D341Med (cell line): ENCODE measurements at regions not wholly inside any gene's neighbourhood (a gene's known extent, or its start where the extent isn't known, plus 50 kb on each side); places are given as distances from the start of the nearest gene placed in this dataset.

Experiments
- DNase-seq: peaks from one replicate; pipeline ENCODE4 v3.0.0; 2012; ENCODE audit warnings: low spot score

DNA sequence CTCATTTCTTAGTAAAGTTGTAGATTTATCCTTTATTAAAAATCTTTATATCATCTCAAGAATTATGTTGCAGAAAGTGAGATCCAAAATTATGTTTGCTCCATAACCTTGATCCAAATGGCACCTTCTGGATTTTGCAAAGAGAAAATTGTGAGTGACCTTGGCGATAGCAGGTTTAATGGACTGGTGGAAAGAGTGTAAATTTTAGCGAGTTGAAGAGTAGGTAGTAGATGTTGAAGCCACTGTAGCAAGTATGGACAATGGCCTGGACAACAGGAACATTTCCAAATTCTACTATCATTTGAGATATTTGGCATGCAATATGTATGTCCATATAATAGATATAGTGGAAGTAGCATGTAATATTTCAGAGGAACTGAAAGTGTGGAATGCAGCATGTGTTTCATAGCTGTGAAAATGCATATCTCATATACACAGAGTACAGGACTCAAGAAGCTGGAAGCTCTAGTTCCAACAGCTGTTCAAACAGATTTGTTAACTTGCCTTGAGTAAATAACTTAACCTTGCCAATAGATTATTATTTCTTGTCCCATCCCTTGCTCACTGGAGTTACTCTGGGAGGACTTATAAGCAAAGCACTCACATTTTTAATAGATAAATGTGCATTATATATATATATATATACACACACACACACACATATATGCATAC lies 152.5 kb upstream of the TLL1 start:
- no peak for DNase-seq

DNA sequence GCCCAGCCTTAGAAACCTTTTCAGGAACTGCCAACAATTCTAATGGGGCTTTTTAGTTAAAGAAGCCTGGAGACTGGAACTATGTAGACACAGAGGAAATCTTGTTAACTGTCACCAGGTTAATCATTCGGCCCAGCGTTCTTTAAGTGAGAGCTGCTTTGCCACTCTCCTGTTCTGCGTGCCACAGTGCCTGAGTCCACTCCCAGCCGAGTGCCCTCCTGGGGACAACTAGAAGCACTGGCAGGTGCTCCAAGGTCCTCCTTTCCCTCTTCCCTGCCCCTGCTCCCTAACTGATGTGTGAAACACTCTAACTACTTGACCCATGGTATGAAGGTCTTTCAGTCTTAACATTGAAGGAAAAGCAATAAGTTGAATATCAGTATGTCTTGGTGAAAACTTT lies 151.2 kb upstream of the TLL1 start:
- DNase-seq = no peak

DNA sequence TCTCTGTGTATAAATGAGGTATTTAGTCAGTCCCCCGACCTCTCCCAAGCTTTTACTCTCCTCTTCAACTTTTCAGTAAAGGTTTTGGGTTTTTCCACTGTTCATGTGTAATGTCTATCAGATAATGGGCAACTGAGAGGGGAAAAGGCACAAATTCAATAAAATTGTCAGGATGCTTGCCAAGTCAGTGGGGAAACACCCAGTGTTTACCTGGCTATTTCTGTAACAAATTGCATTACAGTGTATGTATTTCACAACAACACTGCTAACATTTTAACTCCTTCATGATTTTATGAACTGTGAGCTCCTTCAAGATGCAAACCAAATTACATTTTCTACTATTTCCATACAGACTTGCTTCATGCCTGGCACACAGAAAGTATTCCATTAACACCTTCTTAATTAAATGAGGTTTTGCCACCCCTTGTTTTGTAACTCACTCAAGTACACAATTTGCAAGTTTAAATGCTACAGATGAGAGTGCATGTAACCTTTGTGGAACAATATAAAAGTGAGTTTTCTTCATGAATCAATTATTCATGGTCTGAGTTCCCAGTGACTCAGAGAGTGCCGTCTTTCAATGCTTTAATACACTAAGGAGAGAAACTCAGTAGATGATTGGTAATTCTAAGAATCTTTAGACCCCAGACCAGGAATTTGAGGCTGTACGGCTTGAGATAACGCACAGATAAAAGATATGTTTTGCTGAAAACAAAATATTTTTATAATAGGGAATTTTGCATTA lies 149.8 kb upstream of the TLL1 start:
- no peak for DNase-seq

DNA sequence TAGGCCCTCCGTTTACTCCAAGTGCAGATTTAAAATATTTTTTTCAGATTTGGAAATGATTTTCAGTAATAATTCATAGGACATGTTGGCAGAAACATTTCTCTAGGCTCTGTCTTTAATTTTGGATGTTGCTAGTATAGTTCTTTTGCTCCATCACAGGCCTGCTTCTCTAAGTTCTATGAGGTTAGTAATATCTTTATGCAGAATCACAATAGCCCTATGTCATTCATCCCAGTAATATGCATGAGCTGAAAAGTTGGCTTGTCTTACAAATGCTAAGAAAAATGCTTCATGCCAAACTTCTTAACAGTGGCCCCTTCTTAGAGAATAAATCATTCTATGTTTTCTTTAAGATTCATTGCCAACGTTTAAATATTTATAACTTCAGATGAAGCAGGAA lies 148.3 kb upstream of the TLL1 start:
- DNase-seq = no peak

DNA sequence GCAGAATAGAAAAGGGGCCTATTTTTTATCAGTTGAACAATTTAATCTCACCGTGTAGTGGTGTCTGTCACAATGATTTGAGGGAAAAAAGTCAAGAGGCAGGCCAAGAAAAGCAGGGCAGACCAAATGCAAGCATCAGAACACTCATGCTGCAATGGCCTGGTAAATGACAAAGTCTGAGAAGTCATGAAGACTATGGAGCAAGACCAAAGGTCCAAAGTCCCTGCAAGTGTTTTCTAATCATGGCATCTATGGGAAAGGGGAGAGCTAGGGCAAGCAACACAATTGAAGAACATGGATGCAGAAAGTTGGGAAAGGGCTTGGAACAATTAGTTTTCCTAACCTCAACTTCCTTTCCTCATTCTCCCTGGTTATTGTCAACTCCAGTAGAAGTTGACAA lies 147.7 kb upstream of the TLL1 start:
- no peak for DNase-seq

DNA sequence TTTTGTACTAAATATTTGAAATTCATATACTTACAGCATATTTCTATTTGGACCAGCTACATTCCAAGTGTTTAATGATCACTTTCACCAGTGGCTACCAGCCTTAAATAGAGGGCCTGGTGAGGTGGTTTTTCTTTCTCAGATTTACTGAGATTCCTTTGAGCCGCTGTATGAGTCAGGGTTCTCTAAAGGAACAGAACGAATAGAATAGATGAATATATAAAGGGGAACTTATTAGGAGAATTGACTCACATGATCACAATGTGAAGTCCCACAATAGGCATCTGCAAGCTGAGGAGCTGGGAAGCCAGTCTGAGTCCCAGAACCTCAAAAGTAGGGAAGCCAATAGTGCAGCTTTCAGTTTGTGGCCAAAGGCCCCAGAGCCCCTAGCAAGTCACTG lies 146.2 kb upstream of the TLL1 start:
- DNase-seq = no peak

DNA sequence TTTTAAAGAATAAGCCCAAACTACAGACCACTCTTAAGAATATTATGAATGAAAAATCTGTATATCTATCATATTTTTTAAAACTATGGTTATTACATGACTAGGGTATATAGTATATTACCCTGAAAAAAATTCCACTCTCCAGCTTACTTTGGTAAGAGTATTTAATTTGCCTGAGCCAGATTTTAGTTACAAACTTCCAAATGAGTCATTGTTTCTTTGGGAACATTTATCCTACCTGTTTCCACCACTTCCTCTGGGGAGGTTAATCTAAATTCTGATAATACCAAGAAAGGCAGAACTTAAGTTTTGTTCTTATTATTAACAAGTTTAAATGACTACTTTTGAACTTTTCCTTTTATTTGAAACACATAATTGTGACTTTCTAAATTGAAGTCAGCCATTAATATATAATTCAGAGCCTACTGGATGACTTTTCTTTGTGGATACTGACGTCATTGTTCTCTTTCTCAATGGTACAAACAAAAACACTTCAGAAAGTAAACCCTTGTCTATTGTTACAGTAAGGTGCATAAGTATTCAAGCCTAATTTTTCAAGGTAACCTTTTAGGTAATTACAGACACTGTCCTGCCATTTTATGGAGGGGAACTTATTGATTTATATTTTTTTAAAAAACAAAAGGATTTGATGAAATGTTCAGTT lies 135.6 kb upstream of the TLL1 start:
- no peak for DNase-seq

DNA sequence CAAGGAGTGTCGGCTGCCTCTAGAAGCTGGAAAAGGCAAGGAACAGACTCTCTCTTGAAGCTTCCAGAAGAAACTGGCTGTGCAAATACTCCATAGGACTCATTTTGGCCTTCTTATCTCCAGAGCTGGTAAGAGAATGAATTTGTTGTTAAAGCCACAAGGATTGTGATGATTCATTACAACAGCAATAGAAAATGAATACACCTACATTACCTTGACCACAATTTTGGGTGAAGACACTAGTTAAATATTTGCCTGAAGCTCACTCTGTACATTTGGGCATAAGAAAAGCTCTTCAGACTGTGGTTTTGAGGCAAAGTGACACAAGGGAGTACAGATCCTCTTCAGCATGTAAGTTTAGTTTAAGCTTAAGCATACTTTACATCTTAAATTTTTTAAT lies 134.5 kb upstream of the TLL1 start:
- DNase-seq = no peak

DNA sequence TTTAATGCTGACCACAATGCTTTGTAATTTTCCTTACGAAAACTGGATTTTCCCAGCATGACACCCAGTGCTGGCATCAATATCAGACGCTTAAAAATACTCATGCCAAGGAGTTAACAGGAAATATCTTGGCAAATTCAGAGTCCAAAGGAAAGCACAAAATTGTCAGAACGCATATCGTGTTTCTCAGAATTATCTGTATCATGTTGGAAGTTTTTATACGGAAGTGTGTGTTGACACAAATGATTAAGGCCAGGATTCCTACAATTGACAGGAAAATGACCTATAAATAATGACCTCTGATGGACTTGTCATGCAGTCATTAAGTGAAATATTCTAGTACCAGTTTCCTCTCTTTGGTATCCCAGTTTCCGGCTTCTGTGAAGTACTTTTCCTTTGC lies 132.1 kb upstream of the TLL1 start:
- no peak for DNase-seq

DNA sequence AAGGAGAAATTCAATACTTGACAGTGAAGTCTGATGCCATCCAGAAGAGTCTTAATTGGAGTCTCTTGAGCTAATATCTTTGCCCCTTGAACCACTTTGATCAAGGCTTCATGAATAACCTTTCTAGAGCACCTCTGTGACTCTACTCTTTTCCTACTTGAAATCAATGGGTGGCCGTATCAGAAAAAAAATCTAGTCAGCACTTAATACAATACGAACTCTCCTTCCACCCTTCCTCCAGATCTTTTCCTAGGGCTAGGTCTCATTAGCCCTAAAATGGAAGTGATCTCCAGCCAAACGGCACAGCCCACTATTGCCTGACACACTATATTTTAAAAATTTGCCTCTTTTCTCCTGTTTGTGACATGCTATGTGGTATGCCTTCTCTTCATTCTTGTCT lies 129.6 kb upstream of the TLL1 start:
- no peak for DNase-seq

DNA sequence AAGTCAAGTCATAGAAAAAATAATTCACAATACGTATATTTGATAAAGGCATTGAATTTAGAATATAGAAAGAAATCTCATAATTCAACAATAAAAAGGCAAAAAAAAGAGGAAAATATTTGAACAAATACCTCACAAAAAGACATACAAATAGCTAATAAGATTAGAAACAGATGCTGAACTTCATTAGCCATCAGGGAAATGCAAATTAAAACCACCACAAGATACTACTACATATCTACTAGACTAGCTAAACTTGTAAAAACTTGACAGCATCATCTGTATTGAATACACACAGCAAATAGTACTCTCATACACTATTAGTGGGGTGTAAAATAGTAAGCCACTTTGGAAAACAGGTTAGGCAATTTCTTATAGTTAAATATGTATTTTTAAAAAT lies 128.7 kb upstream of the TLL1 start:
- DNase-seq = no peak

DNA sequence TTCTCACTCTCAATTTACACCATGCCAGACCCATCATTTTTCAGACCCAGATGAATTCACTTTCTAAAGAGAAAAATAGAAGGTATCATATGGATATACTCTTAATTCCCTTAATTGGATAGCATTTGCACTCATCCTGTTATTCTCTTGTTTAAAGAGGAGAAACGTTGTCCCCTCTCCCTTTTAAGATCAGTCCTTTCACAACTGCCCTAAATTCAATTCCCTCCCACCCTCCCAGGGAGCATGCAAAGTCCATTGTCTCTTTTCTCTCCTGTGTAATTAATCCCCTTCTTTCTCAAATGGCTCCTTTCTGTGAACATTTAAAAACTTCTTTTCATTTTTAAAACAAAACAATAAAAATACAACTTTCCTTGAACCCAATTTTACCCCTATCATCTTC lies 124.7 kb upstream of the TLL1 start:
- no peak for DNase-seq

DNA sequence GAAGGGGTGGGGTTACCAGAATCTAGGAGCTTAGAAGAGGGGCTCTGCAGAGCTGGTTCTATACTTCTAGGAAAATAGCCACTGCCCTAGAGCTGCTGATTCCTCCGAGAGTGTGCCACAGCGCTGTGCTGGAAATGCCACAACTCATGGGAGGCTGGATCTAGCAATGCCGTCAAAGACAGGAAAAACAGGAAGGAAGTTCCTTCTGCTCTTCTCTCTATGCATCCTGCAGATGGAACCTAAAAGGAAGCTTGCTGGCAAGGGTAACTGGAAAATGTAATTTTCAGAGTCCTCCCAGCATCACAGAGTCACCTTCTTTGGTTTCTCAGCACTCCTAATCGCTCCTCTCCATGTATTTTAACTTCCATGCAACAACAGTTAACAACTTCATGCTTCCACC lies 121.2 kb upstream of the TLL1 start:
- DNase-seq = no peak

DNA sequence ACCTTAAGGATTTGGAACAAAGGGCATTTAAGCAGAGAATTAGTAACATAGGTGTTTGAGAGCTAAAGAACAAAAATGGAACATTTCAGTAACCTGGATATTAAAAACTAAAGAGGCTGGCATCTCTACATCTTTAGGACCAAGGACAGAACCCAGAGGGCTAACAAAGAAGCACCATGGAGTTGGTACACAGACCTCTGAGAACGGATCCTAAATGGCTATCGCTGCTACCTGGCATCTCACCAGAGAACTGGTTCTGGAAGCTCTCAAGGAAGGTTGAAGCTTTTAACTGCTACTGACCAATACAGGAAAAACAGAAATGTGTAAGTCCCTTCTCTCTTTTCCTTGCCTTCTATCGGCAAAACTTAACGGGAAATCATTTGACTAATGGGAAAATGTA lies 118.4 kb upstream of the TLL1 start:
- DNase-seq = no peak

DNA sequence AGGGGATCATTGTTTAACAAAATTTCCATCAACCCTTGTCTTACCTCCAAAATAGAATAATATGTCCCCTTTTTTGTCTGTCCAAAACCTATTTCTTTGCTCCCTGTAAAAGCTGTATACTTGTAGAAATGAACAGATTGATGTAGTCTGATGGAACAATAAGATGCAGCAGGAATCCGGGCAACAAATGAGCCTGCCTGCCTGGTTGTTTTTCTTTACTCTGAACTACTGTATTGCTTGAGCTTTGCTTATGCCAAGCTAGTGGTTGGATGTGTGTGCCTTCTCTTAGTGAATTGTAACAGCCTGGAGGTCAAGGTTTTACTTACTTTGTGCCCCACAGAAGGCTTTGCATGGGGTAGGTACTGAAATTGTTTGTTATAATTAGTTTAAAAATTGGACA lies 116.2 kb upstream of the TLL1 start:
- no peak for DNase-seq

DNA sequence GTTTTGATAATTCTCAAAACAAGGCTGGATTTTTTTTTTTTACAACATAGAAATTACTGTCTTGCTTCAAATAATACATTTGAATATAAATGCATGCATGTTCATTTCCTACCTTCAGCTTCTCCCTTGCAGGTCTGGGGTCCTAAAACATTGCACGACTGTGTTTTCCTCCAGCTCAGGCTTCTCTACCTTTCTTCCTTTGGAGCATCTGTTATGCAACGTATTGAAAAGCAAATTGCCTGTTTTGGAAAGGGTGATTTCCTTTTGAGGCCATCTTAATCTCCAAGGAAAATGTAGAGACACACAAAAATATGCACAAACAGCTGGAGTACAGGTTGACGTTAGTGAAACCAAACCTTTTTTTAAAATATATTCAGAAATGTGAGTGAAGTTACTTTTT lies 115.6 kb upstream of the TLL1 start:
- no peak for DNase-seq

DNA sequence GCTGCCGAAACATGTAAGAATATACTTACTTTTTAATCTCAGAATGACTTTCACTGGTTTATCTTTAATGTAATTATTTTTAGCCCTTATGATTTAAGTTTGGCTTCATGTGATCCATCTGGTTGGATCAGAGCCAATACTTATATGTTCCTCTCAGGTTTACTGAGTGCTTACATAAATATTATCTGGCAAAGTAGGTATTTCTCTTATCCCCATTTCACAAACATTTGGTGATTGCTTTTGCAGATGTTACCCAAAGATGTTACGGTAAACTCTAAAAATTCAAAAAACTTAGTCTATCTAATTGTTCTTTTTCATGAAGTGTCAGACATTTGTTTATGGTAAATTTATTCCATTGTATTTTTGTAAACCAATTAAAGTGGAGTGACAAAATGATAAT lies 115.0 kb upstream of the TLL1 start:
- no peak for DNase-seq

DNA sequence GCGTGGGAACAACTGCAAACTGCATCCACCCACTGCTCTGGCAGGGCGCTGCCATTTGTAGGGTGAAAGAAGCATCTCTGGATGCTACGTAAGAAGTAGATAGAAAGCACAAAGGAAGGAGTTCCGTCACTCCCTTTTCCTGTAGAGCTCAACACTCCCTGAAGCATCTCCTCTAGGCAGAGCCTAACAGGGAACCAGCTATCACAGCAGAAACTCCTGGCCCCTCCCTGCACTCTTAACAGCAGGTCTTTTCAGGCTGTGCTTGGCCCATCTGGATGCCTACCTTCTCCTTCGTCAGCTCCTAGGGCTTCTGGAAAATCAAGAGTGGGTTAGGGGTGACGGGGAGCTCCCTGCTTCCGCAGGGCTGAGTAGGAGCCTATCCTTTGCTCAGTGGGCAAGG lies 112.9 kb upstream of the TLL1 start:
- no peak for DNase-seq

DNA sequence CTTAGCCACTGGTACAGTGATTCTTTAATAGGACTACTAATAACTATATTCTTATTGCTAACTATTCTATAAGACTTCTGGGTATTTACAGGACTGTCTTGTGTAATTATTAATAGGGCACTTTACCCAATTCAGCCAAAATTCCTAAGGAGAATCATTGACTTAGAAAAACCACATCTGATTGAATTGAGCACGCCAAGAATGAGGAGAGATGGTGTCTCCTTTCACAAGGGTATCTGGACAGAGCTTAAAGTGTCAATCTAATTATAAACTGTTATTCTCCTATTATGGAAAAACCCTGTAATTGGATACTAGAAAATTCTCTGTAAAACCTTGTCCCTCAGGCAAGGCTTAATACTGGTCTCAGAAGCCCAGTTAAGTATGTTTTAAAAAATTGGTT lies 111.1 kb upstream of the TLL1 start:
- DNase-seq = no peak

DNA sequence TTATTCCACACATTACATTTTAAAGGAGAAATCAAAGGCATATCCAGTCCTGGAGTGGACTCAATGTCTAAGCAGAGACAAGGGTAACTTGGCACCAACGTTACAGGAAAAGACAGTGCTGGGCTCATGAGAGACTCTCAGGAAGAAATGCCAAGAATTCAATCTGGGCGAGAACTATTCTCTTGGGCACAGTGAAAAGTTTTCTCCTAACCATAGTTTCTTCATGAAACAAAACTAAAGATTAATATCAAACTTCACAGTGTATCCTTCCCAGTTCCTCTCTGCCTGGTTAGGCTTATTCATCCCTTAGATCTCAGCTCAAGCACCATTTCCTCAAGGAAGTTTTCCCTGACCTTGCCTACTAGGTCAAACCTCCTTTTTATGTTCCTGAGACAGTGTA lies 109.4 kb upstream of the TLL1 start:
- DNase-seq = no peak

DNA sequence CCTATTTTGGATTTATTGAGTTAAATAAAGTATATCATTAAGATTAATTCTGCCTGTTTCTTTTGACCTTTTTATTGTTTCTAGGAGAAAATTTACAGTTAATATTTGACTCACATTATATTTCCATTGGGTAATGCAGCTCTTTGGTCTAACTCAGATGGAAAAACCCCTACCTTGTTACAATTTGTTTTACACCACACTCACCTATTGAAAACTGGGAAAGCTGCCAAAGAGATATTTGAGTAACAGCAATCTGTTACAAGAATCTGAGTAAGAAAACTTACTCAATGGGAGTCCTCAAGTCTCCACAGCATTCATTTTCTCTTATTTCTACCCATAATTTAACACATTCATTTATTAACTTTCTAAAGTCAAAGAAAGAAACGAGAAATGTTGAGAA lies 108.0 kb upstream of the TLL1 start:
- no peak for DNase-seq

DNA sequence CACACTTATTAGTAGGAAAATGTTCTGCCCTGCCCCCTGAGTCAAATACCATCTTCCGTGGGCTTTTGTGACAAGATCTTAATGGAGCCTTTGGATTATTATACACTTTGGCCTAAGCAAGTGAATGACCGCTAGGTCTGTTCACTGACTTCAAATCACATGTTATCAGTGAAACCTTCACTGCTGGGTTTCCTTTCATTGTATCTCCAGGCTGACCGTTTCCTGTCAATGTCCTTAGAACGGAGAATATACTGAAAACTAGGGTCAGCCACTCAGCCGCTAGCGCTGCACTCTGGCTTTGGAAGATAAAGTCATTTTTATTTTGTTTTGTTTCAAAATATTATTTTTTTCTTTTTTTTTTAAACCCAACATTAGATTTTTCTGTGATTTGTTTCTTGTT lies 107.0 kb upstream of the TLL1 start:
- DNase-seq = no peak

DNA sequence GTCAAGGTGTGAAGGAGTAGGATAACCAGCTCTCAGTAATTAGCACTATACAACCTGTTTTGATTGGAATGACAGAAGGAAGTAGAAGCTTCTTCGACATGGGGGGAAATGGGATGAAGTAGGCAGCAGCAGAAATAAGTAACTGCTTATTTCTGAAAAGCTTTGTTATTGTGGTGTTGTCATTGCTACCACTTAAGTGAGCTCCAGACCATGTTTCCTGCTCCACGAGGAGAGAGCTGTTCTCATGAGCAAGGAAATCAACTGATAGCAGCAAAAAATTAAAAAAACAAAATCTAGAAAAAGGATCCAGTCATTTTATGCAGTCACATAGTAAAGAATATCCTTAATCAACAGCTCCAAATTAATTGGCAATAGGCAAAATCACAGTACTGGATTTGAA lies 106.1 kb upstream of the TLL1 start:
- no peak for DNase-seq

DNA sequence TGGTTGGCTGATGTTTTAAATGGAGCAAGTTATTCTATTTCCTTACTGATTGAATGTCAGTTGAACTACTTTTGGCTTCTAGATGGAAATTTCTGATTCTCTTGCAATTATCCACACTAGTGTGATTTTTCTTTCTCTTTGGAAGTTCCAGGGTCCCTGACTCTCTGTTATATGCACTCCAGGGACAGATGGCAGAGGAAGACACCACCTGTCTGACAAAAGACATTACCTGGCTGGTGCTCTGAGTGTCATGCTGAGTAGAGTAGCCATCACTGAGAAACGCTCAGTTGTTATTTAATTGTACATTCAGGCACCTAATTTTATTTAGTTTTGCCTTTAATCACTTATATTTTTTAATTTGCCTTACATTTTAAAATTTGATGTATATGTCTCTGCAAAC lies 105.4 kb upstream of the TLL1 start:
- DNase-seq = no peak
